ENCODE measurements at regions not wholly inside any gene's neighbourhood (a gene's known extent, or its start where the extent isn't known, plus 50 kb on each side); places are given as distances from the start of the nearest gene placed in this dataset.

GRCh38 chr2:226077841-226078240 is 678.3 kb downstream of the NYAP2 start:
- no peak for DNase-seq (ENCODE audit: low read depth)

GRCh38 chr2:226077031-226077430 is 677.5 kb downstream of the NYAP2 start:
- no peak for DNase-seq (ENCODE audit: low read depth)

- DNase-seq (ENCODE audit: low read depth) = no peak
Measured at GRCh38 chr2:226076529-226076928, 677.0 kb downstream of the NYAP2 start.

GRCh38 chr2:226074391-226074790 is 674.9 kb downstream of the NYAP2 start:
- DNase-seq (ENCODE audit: low read depth) = no peak

GRCh38 chr2:226073496-226074160 is 674.1 kb downstream of the NYAP2 start:
- no peak for DNase-seq (ENCODE audit: low read depth)

GRCh38 chr2:226066873-226067272 is 667.4 kb downstream of the NYAP2 start:
- no peak for DNase-seq (ENCODE audit: low read depth)

- no peak for DNase-seq (ENCODE audit: low read depth)
Measured at GRCh38 chr2:226066391-226066790, 666.9 kb downstream of the NYAP2 start.

GRCh38 chr2:226064932-226065570 is 665.5 kb downstream of the NYAP2 start:
- no peak for DNase-seq (ENCODE audit: low read depth)

- DNase-seq (ENCODE audit: low read depth) = peak; percentile 51
Measured at GRCh38 chr2:226063704-226064440, 664.4 kb downstream of the NYAP2 start.

- DNase-seq (ENCODE audit: low read depth) = no peak
Measured at GRCh38 chr2:226059961-226060627, 660.6 kb downstream of the NYAP2 start.

GRCh38 chr2:226057914-226058313 is 658.4 kb downstream of the NYAP2 start:
- no peak for DNase-seq (ENCODE audit: low read depth)

- DNase-seq (ENCODE audit: low read depth) = no peak
Measured at GRCh38 chr2:226057365-226057764, 657.9 kb downstream of the NYAP2 start.

GRCh38 chr2:226052772-226053416 is 653.4 kb downstream of the NYAP2 start:
- no peak for DNase-seq (ENCODE audit: low read depth)

GRCh38 chr2:226050822-226051221 is 651.3 kb downstream of the NYAP2 start:
- no peak for DNase-seq (ENCODE audit: low read depth)

GRCh38 chr2:226048611-226049010 is 649.1 kb downstream of the NYAP2 start:
- DNase-seq (ENCODE audit: low read depth) = peak; percentile 51

GRCh38 chr2:226045080-226045479 is 645.6 kb downstream of the NYAP2 start:
- no peak for DNase-seq (ENCODE audit: low read depth)

GRCh38 chr2:226040344-226040900 is 640.9 kb downstream of the NYAP2 start:
- DNase-seq (ENCODE audit: low read depth) = no peak

- DNase-seq (ENCODE audit: low read depth) = no peak
Measured at GRCh38 chr2:226037526-226037925, 638.0 kb downstream of the NYAP2 start.

GRCh38 chr2:226031647-226032501 is 632.4 kb downstream of the NYAP2 start:
- DNase-seq (ENCODE audit: low read depth) = no peak

- peak; percentile 36 for DNase-seq (ENCODE audit: low read depth)
Measured at GRCh38 chr2:226030788-226031646, 631.5 kb downstream of the NYAP2 start.

Data from stromal cell of bone marrow (primary cell).